ENCODE measurements at regions not wholly inside any gene's neighbourhood (a gene's known extent, or its start where the extent isn't known, plus 50 kb on each side); places are given as distances from the start of the nearest gene placed in this dataset.

- no peak for TF ChIP-seq POLR2A (IDR thresholded peaks at IDR 0.05)
- no peak for TF ChIP-seq CTCF (IDR thresholded peaks at IDR 0.05)
Observed at GRCh38 chr2:235115521-235115920, 163.7 kb downstream of the SH3BP4 start.
